Peyer's patch (tissue), 4 donors: ENCODE measurements at regions not wholly inside any gene's neighbourhood (a gene's known extent, or its start where the extent isn't known, plus 50 kb on each side); places are given as distances from the start of the nearest gene placed in this dataset.
"Not testable (repeated sequence)": the region's sequence is repeated elsewhere in the genome, so short reads cannot be mapped to it uniquely, and the experiment has no call there.

Experiments
- DNase-seq, 3 donors: peaks; one replicate each; pipeline ENCODE4 v3.0.0-alpha.2; 2017 to 2019
- H3K27ac ChIP-seq, 4 donors: fragments of 200-600 bp; sonication (generic); one replicate each; pipeline ENCODE4 v1.5.1; 2016 to 2019
- H3K27me3 ChIP-seq, 2 donors: fragments of 200-600 bp; sonication (generic); one replicate each; pipeline ENCODE4 v1.5.1; 2019
- H3K36me3 ChIP-seq, 3 donors: fragments of 200-600 bp; sonication (generic); one replicate each; pipeline ENCODE4 v1.5.1; 2016 to 2019
- H3K4me1 ChIP-seq, 4 donors: fragments of 200-600 bp; sonication (generic); one replicate each; pipeline ENCODE4 v1.5.1; 2016 to 2019
- H3K4me3 ChIP-seq, 4 donors: fragments of 200-600 bp; sonication (generic); 1 replicate in 3 of 4; 2 replicates in 1 of 4; pipeline ENCODE4 v1.5.1; 2016 to 2019; ENCODE audit warnings: mild to moderate bottlenecking in 1 of 4
- H3K9me3 ChIP-seq, 4 donors: fragments of 200-600 bp; sonication (generic); one replicate each; pipeline ENCODE4 v1.5.1; 2016 to 2019; ENCODE audit warnings: mild to moderate bottlenecking in 1 of 4
- POLR2A ChIP-seq, 2 donors: fragments of 450-650 bp; IDR thresholded peaks; one replicate each; pipeline ENCODE4 v1.5.1; 2017; ENCODE audit warnings: antibody characterized with exemption in 2 of 2, mild to moderate bottlenecking in 2 of 2, moderate library complexity in 2 of 2
- TF ChIP-seq, protein P1 (sequence below), 6 experiments: fragments of 450-650 bp in 4 of 6; fragments of 200-600 bp in 2 of 6; sonication (generic) in 1 of 6; IDR thresholded peaks; one replicate each; pipeline ENCODE4 v1.5.1; 2017 to 2019; ENCODE audit warnings: antibody characterized with exemption in 6 of 6, mild to moderate bottlenecking in 3 of 6, moderate library complexity in 1 of 6

DNA sequence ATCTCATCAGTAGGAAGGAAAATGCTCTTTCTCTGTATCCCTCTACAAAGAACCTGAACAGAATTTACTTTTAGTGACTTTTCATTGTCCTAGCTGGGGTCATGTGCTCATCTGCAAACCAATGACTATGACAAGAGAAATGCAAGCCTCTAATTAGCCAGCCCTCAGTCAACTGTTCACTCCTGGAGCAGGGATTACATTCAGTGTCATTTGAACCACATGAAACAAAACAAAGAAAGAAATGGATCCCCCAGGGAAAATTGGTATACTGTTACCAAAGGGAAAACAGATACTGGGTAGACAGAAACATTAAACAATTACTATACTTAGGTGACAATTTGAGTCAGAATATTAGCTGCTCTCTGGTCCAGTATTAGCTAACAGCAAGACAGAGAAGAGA, 173.6 kb downstream of the RCHY1 start:
- H3K9me3 ChIP-seq: no peaks in the 10 kb centered on the region
- H3K36me3 ChIP-seq: no peaks in the 10 kb centered on the region
- no peak for TF ChIP-seq POLR2A (IDR thresholded peaks at IDR 0.05)
- TF ChIP-seq, protein P1, sequence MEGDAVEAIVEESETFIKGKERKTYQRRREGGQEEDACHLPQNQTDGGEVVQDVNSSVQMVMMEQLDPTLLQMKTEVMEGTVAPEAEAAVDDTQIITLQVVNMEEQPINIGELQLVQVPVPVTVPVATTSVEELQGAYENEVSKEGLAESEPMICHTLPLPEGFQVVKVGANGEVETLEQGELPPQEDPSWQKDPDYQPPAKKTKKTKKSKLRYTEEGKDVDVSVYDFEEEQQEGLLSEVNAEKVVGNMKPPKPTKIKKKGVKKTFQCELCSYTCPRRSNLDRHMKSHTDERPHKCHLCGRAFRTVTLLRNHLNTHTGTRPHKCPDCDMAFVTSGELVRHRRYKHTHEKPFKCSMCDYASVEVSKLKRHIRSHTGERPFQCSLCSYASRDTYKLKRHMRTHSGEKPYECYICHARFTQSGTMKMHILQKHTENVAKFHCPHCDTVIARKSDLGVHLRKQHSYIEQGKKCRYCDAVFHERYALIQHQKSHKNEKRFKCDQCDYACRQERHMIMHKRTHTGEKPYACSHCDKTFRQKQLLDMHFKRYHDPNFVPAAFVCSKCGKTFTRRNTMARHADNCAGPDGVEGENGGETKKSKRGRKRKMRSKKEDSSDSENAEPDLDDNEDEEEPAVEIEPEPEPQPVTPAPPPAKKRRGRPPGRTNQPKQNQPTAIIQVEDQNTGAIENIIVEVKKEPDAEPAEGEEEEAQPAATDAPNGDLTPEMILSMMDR (IDR thresholded peaks at IDR 0.05): no peak
- H3K27ac ChIP-seq: no peak overlapping the region
- DNase-seq: no peak
- no peaks in the 10 kb centered on the region for H3K27me3 ChIP-seq
- H3K4me1 ChIP-seq: no peaks in the 10 kb centered on the region
- H3K4me3 ChIP-seq: no peak overlapping the region

GRCh38 chr4:75338352-75338880, 175.8 kb downstream of the RCHY1 start:
- no peaks in the 10 kb centered on the region for H3K27me3 ChIP-seq

DNA sequence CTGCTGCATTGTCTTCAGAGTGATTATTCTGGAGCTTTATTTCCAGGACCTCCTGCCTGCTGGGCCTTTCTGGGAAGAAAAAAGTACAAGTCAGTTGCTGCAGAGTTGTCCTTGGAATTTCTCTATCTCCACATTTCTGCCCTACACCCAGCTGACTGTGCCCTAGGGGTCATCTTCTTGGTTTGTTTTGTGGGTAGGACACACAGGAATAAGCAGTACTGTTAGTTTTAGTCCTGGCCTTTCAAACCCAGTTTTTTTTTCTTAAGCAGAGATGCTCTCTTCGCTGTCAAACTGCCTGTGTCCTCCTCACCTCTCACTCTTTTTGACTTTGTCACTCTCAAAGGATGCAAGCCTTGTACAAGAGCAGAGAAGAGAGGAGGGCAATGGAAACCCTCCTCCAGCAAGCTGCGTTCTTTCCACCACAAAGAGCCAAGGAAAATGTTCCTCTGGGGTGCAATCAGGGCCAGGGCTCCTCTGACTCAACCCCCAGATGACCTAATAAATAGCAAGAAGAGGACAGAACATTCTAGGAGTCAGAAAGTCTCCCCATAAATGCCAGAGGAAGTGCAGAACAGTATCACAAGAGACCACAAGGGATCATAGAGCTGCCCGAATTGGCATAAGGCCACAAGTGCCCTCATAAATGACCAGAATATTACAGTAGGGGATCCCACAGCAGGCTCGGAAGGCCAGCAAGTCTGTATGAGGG, 186.2 kb downstream of the RCHY1 start:
- H3K4me1 ChIP-seq: no peaks in the 10 kb centered on the region
- H3K4me3 ChIP-seq: no peak overlapping the region
- no peaks in the 10 kb centered on the region for H3K27me3 ChIP-seq
- no peak for DNase-seq
- H3K27ac ChIP-seq: no peak overlapping the region
- H3K9me3 ChIP-seq: no peaks in the 10 kb centered on the region
- no peak for TF ChIP-seq POLR2A (IDR thresholded peaks at IDR 0.05)
- TF ChIP-seq, protein P1 (IDR thresholded peaks at IDR 0.05): no peak
- no peaks in the 10 kb centered on the region for H3K36me3 ChIP-seq

More at GRCh38 chr4:75338352-75338880, 175.8 kb downstream of the RCHY1 start:
- Histone ChIP-seq H3K4me1 (no peaks in the 10 kb centered on the region), H3K27ac (no peak overlapping the region), H3K9me3 (no peaks in the 10 kb centered on the region), H3K4me3 (no peak overlapping the region), H3K36me3 (no peaks in the 10 kb centered on the region)
- no peak for DNase-seq
- no peak for TF ChIP-seq POLR2A (IDR thresholded peaks at IDR 0.05)

DNA sequence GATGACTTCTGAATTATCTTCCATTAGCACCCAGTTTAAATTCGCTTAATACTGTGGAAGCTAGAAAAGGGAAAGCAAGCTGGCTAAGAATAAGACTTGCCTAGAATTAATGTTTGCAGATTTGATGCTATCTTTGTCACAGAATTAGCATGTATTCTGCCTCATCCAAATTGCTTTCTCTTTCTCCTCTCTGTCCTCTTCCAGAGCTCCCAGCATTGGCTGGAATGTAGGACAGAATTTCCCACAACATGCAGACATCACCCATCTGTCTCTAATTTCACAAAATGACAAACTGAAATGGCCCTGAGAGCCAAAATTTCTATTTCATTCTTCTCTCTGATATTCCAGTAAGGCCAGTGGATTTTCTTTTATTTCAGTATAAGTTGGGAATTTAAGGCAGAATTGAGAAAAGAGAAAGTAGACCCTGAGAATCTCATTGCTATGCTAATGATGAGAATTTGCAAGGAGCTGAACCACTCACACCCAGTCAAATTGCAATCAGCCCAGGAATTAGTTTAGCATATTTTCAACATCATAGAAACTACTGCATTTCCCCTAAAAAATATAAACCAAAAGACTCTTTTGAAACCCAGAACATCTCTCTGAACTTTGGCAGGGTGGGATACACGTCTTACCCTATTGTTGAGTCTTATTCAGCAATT, 188.8 kb downstream of the RCHY1 start:
- no peaks in the 10 kb centered on the region for H3K9me3 ChIP-seq
- H3K27ac ChIP-seq: no peak overlapping the region
- no peak for TF ChIP-seq POLR2A (IDR thresholded peaks at IDR 0.05)
- TF ChIP-seq, protein P1 (IDR thresholded peaks at IDR 0.05): no peak

GRCh38 chr4:75321484-75321883, 192.7 kb downstream of the RCHY1 start:
- no peaks in the 10 kb centered on the region for H3K4me1 ChIP-seq
- H3K27ac ChIP-seq: no peak overlapping the region
- DNase-seq: no peak
- no peaks in the 10 kb centered on the region for H3K9me3 ChIP-seq
- H3K36me3 ChIP-seq: no peaks in the 10 kb centered on the region
- H3K27me3 ChIP-seq: no peaks in the 10 kb centered on the region
- TF ChIP-seq, protein P1 (IDR thresholded peaks at IDR 0.05): no peak
- TF ChIP-seq POLR2A (IDR thresholded peaks at IDR 0.05): no peak
- H3K4me3 ChIP-seq: no peak overlapping the region

More for the DNA sequence above, 188.8 kb downstream of the RCHY1 start:
- Histone ChIP-seq H3K4me1 (no peaks in the 10 kb centered on the region), H3K4me3 (no peak overlapping the region), H3K36me3 (no peaks in the 10 kb centered on the region), H3K27me3 (no peaks in the 10 kb centered on the region)
- DNase-seq: no peak

- H3K4me3 ChIP-seq, H3K27me3 ChIP-seq, H3K9me3 ChIP-seq, H3K4me1 ChIP-seq, H3K36me3 ChIP-seq, DNase-seq, H3K27ac ChIP-seq: not testable (repeated sequence)
These were observed 196.6 kb downstream of the RCHY1 start for GRCh38 chr4:75317641-75318040.
